Calu3 (cell line): ENCODE measurements at regions not wholly inside any gene's neighbourhood (a gene's known extent, or its start where the extent isn't known, plus 50 kb on each side); places are given as distances from the start of the nearest gene placed in this dataset.

Source experiments
- BruUV-seq: library from RNA; stranded (reverse); fragments of 400-500 nt; replicated peaks from 2 replicates; lab custom pipeline; 2021; lab: Mats Ljungman, UMichigan
- CTCF ChIA-PET: fragments of 300-600 bp; sonication (Branson Sonifier 250); formaldehyde crosslinking; loops from one replicate; lab custom pipeline; 2022; ENCODE audit warnings: antibody characterized with exemption; lab: Charles Lee
- DNase-seq: peaks from one replicate; pipeline ENCODE4 v3.0.0; 2022
- H3K27ac Mint-ChIP-seq: one replicate; pipeline ENCODE4 v1.8.0; 2022; ENCODE audit warnings: mixed read lengths; ENCODE audit not compliant: unreplicated experiment
- H3K27me3 Mint-ChIP-seq: one replicate; pipeline ENCODE4 v1.8.0; 2022; ENCODE audit warnings: mixed read lengths; ENCODE audit not compliant: unreplicated experiment
- H3K36me3 Mint-ChIP-seq: one replicate; pipeline ENCODE4 v1.8.0; 2022; ENCODE audit warnings: mild to moderate bottlenecking, moderate library complexity, mixed read lengths; ENCODE audit not compliant: insufficient read depth, unreplicated experiment
- H3K4me1 Mint-ChIP-seq: one replicate; pipeline ENCODE4 v1.8.0; 2022; ENCODE audit warnings: mild to moderate bottlenecking, low read depth, mixed read lengths; ENCODE audit not compliant: unreplicated experiment
- H3K4me3 Mint-ChIP-seq: one replicate; pipeline ENCODE4 v1.8.0; 2022; ENCODE audit warnings: mild to moderate bottlenecking, low read depth, moderate library complexity, mixed read lengths; ENCODE audit not compliant: unreplicated experiment
- H3K9me3 Mint-ChIP-seq: one replicate; pipeline ENCODE4 v1.8.0; 2022; ENCODE audit warnings: low read depth, mixed read lengths; ENCODE audit not compliant: unreplicated experiment
- CTCF ChIP-seq: fragments of 200-600 bp; IDR thresholded peaks from one replicate; pipeline ENCODE4 v1.8.0; 2022; ENCODE audit warnings: antibody characterized with exemption; ENCODE audit not compliant: unreplicated experiment
- intact Hi-C: fragments of 100-400 bp; cut with micrococcal nuclease; formaldehyde crosslinking; loops from one replicate; pipeline ENCODE4 v1.10.0; 2022; ENCODE audit not compliant: unreplicated experiment

GRCh38 chr14:81662066-81662465 lies 128.4 kb upstream of the SEL1L start:
- Mint-ChIP-seq H3K27me3 (no peaks in the 10 kb centered on the region), H3K9me3 (peaks cover 3% of the 10 kb centered on the region), H3K4me3 (no peak overlapping the region), H3K4me1 (no peaks in the 10 kb centered on the region), H3K36me3 (no peaks in the 10 kb centered on the region), H3K27ac (no peak overlapping the region)
- CTCF ChIA-PET = no interaction called here
- TF ChIP-seq CTCF = no peak
- DNase-seq = no peak
- no TSS peak for BruUV-seq
- intact Hi-C loops = no loop called here

- Mint-ChIP-seq H3K4me3 (no peak overlapping the region), H3K27me3 (no peaks in the 10 kb centered on the region), H3K36me3 (no peaks in the 10 kb centered on the region), H3K4me1 (no peaks in the 10 kb centered on the region), H3K27ac (no peak overlapping the region), H3K9me3 (peaks cover 3% of the 10 kb centered on the region)
- no peak for DNase-seq
- TF ChIP-seq CTCF = no peak
- BruUV-seq = no TSS peak
- intact Hi-C loops = no loop called here
- CTCF ChIA-PET = no interaction called here
Measured at GRCh38 chr14:81662570-81663197, 129.0 kb upstream of the SEL1L start.

- no peak for TF ChIP-seq CTCF
- Mint-ChIP-seq H3K27me3 (no peaks in the 10 kb centered on the region), H3K9me3 (no peaks in the 10 kb centered on the region), H3K4me3 (no peak overlapping the region), H3K36me3 (no peaks in the 10 kb centered on the region), H3K27ac (no peak overlapping the region), H3K4me1 (no peaks in the 10 kb centered on the region)
- intact Hi-C loops = no loop called here
- CTCF ChIA-PET = no interaction called here
- DNase-seq = no peak
- no TSS peak for BruUV-seq
Measured at GRCh38 chr14:81668626-81669274, 135.1 kb upstream of the SEL1L start.

GRCh38 chr14:81669308-81669707 lies 135.7 kb upstream of the SEL1L start:
- DNase-seq = no peak
- CTCF ChIA-PET = no interaction called here

More at GRCh38 chr14:81669308-81669707, 135.7 kb upstream of the SEL1L start:
- Mint-ChIP-seq H3K9me3 (no peaks in the 10 kb centered on the region), H3K27ac (no peak overlapping the region), H3K4me1 (no peaks in the 10 kb centered on the region), H3K4me3 (no peak overlapping the region), H3K36me3 (no peaks in the 10 kb centered on the region), H3K27me3 (no peaks in the 10 kb centered on the region)
- intact Hi-C loops = no loop called here
- no peak for TF ChIP-seq CTCF
- no TSS peak for BruUV-seq
